Keratinocyte (primary cell): ENCODE measurements at regions not wholly inside any gene's neighbourhood (a gene's known extent, or its start where the extent isn't known, plus 50 kb on each side); places are given as distances from the start of the nearest gene placed in this dataset.

Experiments
- DNase-seq: peaks from one replicate; pipeline ENCODE4 v3.0.0-alpha.2; 2011; ENCODE audit warnings: low read depth, missing footprints, low spot score
- FAIRE-seq: peaks from 2 replicates; lab custom pipeline; 2011; peaks lifted over from hg19 to GRCh38; lab: Jason Lieb, UNC
- H2AFZ ChIP-seq: 2 replicates; pipeline ENCODE4 v1.6.0; 2012; ENCODE audit warnings: low read length, control low read depth, inconsistent platforms; ENCODE audit not compliant: control insufficient read depth
- H3K27ac ChIP-seq: 2 replicates; pipeline ENCODE4 v1.5.1; 2011; ENCODE audit warnings: low read length; ENCODE audit not compliant: control insufficient read depth, insufficient read depth
- H3K27me3 ChIP-seq: 3 replicates; pipeline ENCODE4 v1.6.0; 2011; ENCODE audit warnings: low read length; ENCODE audit not compliant: control insufficient read depth, insufficient read depth; ENCODE audit errors: extremely low read depth
- H3K36me3 ChIP-seq, 2 experiments: 2 replicates in 1 of 2; 3 replicates in 1 of 2; pipeline ENCODE4 v1.5.1; 2011; ENCODE audit warnings: low read length in 2 of 2, mild to moderate bottlenecking in 1 of 2; ENCODE audit not compliant: control insufficient read depth in 2 of 2, insufficient read depth in 2 of 2; ENCODE audit errors: extremely low read depth in 1 of 2
- H3K4me1 ChIP-seq: 3 replicates; pipeline ENCODE4 v1.5.1; 2011; ENCODE audit warnings: low read length; ENCODE audit not compliant: control insufficient read depth, insufficient read depth; ENCODE audit errors: extremely low read depth
- H3K4me2 ChIP-seq: 3 replicates; pipeline ENCODE4 v1.6.0; 2011; ENCODE audit warnings: low read depth, low read length; ENCODE audit not compliant: control insufficient read depth, insufficient read depth; ENCODE audit errors: extremely low read depth
- H3K4me3 ChIP-seq, 3 experiments: fragments of 200-600 bp in 1 of 3; sonication (generic) in 1 of 3; 2 replicates in 2 of 3; 3 replicates in 1 of 3; pipeline ENCODE4 v1.5.1; 2011 to 2016; ENCODE audit warnings: low read length in 3 of 3, mild to moderate bottlenecking in 3 of 3, control low read depth in 2 of 3, inconsistent platforms in 1 of 3, low read depth in 1 of 3, mixed read lengths in 1 of 3, mixed run types in 1 of 3, moderate library complexity in 1 of 3; ENCODE audit not compliant: control insufficient read depth in 2 of 3, insufficient read depth in 2 of 3; ENCODE audit errors: extremely low read depth in 1 of 3
- H3K79me2 ChIP-seq: 2 replicates; pipeline ENCODE4 v1.6.0; 2012; ENCODE audit warnings: low read length; ENCODE audit not compliant: control insufficient read depth, insufficient read depth
- H3K9ac ChIP-seq: 3 replicates; pipeline ENCODE4 v1.6.0; 2011; ENCODE audit warnings: low read length; ENCODE audit not compliant: control insufficient read depth, insufficient read depth; ENCODE audit errors: extremely low read depth
- H3K9me1 ChIP-seq: 3 replicates; pipeline ENCODE4 v1.6.0; 2011; ENCODE audit warnings: low read length; ENCODE audit not compliant: control insufficient read depth, insufficient read depth; ENCODE audit errors: extremely low read depth
- H3K9me3 ChIP-seq: 2 replicates; pipeline ENCODE4 v1.5.1; 2012; ENCODE audit warnings: low read depth, low read length; ENCODE audit not compliant: control insufficient read depth
- H4K20me1 ChIP-seq: 3 replicates; pipeline ENCODE4 v1.6.0; 2011; ENCODE audit warnings: low read length; ENCODE audit not compliant: control insufficient read depth, insufficient read depth; ENCODE audit errors: extremely low read depth
- EZH2 ChIP-seq: IDR thresholded peaks from one replicate; pipeline ENCODE4 v1.6.1; 2012; ENCODE audit warnings: inconsistent platforms, mild to moderate bottlenecking, low read length, moderate library complexity
- dilution Hi-C: fragments of 300-500 bp; cut with MboI; formaldehyde crosslinking; loops from one replicate; pipeline ENCODE4 v1.7.0; 2020; ENCODE audit warnings: low sequenced_read_pairs; ENCODE audit not compliant: extremely low pct_ligation_motif_present
- TF ChIP-seq, protein P1 (sequence below), 3 experiments: IDR thresholded peaks in 1 of 3; conservative IDR thresholded peaks in 1 of 3; optimal IDR thresholded peaks in 1 of 3; 2 replicates in 2 of 3; 3 replicates in 1 of 3; pipeline versions ENCODE3 to v1.5.1; 2011; ENCODE audit warnings: low read length in 3 of 3, mild to moderate bottlenecking in 3 of 3, moderate library complexity in 2 of 3, control low read depth in 1 of 3, inconsistent platforms in 1 of 3; ENCODE audit not compliant: insufficient read depth in 2 of 3; ENCODE audit errors: extremely low read depth in 1 of 3

DNA sequence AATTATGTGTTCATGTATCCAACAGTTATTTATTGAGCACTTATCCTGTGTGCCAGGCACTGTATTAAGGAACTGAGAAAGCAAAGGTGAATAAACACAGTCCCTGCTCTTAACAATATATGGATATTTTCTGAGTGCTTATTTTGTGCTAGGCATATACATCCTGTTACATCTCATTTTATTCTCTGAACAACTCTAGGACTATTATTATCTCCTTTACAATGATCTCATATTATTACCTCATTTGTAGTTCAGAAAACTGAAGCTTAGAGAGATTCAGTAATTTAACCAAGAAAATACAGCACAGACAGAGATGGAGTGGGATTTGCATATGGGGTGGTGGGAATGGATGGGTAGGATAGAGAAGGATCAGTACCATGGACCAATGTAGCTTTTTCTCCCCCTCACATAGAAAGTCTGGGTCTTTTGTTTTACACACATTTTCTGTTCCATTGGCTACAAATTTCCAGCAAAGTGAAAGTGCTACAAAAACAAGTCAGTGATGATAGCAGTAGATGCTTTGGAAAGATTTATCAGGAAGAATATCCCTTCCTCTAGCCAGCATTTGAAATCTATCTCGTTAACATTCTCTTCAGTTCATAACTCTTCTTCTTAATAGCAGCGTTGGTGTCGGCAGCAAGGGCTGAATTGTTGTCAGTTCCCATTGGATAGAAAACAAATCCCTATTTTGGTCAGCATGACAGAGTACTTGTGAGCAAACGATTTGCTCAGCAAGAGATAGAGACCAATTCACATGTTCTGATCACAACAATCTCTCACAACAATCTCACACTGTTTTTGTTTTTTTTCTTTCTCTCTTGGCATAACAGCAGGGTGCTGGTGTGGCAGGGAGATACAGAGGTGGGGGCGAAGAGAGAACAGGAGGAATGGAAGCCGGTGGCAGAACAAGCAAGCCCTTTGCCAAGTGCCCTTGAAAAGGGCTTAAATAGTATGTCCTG is 102.2 kb upstream of the KCTD1 start:
- no peak overlapping the region for H3K27ac ChIP-seq
- dilution Hi-C loops = no loop called here

DNA sequence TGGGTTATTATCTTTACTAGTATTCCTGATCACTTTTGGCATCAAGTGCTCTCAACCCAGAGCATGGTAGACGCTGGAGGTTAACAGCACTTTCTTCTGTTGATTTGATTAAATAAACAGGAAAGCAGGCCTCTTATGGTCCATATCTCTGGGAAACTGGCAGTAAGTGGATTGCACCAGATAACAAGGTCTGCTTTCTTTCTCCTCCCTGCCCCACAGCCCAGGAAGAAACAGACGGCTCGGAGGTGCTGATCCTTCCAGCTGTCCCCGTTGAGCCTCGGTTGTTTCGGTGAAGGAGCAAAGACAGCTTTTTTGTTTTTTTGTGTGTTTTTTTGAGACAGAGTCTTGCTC is 100.8 kb upstream of the KCTD1 start:
- H3K9me3 ChIP-seq = no peaks in the 10 kb centered on the region
- H3K4me2 ChIP-seq = no peak overlapping the region
- FAIRE-seq (no peak), DNase-seq (no peak)
- no peaks in the 10 kb centered on the region for H3K4me1 ChIP-seq
- no peaks in the 10 kb centered on the region for H3K79me2 ChIP-seq
- no peak overlapping the region for H2AFZ ChIP-seq
- H3K9me1 ChIP-seq = no peaks in the 10 kb centered on the region
- H3K4me3 ChIP-seq = no peak overlapping the region
- no peak overlapping the region for H3K9ac ChIP-seq
- no peak for TF ChIP-seq EZH2
- TF ChIP-seq, protein P1, sequence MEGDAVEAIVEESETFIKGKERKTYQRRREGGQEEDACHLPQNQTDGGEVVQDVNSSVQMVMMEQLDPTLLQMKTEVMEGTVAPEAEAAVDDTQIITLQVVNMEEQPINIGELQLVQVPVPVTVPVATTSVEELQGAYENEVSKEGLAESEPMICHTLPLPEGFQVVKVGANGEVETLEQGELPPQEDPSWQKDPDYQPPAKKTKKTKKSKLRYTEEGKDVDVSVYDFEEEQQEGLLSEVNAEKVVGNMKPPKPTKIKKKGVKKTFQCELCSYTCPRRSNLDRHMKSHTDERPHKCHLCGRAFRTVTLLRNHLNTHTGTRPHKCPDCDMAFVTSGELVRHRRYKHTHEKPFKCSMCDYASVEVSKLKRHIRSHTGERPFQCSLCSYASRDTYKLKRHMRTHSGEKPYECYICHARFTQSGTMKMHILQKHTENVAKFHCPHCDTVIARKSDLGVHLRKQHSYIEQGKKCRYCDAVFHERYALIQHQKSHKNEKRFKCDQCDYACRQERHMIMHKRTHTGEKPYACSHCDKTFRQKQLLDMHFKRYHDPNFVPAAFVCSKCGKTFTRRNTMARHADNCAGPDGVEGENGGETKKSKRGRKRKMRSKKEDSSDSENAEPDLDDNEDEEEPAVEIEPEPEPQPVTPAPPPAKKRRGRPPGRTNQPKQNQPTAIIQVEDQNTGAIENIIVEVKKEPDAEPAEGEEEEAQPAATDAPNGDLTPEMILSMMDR (optimal IDR thresholded peaks at IDR 0.05 in 1 of 3, IDR thresholded peaks at IDR 0.05 in 1 of 3, conservative IDR thresholded peaks at IDR 0.05 in 1 of 3; ENCODE audit: extremely low read depth in 1 of 3, insufficient read depth in 2 of 3, low read length in 3 of 3) = no peak
- H3K36me3 ChIP-seq = no peaks in the 10 kb centered on the region
- peaks cover 12% of the 10 kb centered on the region for H3K27me3 ChIP-seq
- no peaks in the 10 kb centered on the region for H4K20me1 ChIP-seq
- H3K27ac ChIP-seq = no peak overlapping the region
- dilution Hi-C loops = no loop called here

More for the DNA sequence above, 102.2 kb upstream of the KCTD1 start:
- H3K9ac ChIP-seq = no peak overlapping the region
- peaks cover 6% of the 10 kb centered on the region for H3K4me1 ChIP-seq
- no peak overlapping the region for H3K4me3 ChIP-seq
- FAIRE-seq (no peak), DNase-seq (no peak)
- H3K9me3 ChIP-seq = no peaks in the 10 kb centered on the region
- H4K20me1 ChIP-seq = peaks cover 4% of the 10 kb centered on the region
- no peaks in the 10 kb centered on the region for H3K79me2 ChIP-seq
- TF ChIP-seq, protein P1 (optimal IDR thresholded peaks at IDR 0.05 in 1 of 3, IDR thresholded peaks at IDR 0.05 in 1 of 3, conservative IDR thresholded peaks at IDR 0.05 in 1 of 3; ENCODE audit: extremely low read depth in 1 of 3, insufficient read depth in 2 of 3, low read length in 3 of 3) = no peak
- no peaks in the 10 kb centered on the region for H3K36me3 ChIP-seq
- no peak overlapping the region for H3K4me2 ChIP-seq
- H3K27me3 ChIP-seq = peaks cover 24% of the 10 kb centered on the region
- H2AFZ ChIP-seq = no peak overlapping the region
- H3K9me1 ChIP-seq = no peaks in the 10 kb centered on the region
